MCF 10A (cell line): ENCODE measurements at regions not wholly inside any gene's neighbourhood (a gene's known extent, or its start where the extent isn't known, plus 50 kb on each side); places are given as distances from the start of the nearest gene placed in this dataset.
A peak's percentile ranks its signal among the peaks of the same experiment; 100 is the strongest.

ENCODE experiments used
- BruUV-seq: library from RNA; stranded (reverse); fragments of 400-500 nt; replicated peaks from 2 replicates; lab custom pipeline; 2021; lab: Mats Ljungman, UMichigan
- CTCF ChIA-PET: fragments of 300-600 bp; sonication (Branson Sonifier 250); formaldehyde crosslinking; extraction: SDS; loops from one replicate; lab custom pipeline; 2021; ENCODE audit warnings: antibody characterized with exemption, inconsistent platforms; lab: Yijun Ruan, JAX
- POLR2A ChIA-PET: fragments of 300-600, 350-650 bp; sonication (Branson Sonifier 250); formaldehyde crosslinking; extraction: SDS; loops from one replicate; lab custom pipeline; 2020; ENCODE audit warnings: antibody characterized with exemption, inconsistent platforms; lab: Yijun Ruan, JAX
- DNase-seq: peaks from one replicate; pipeline ENCODE4 v3.0.0-alpha.2; 2018; ENCODE audit not compliant: unreplicated experiment
- H3K27ac Mint-ChIP-seq: one replicate; pipeline ENCODE4 v1.8.0; 2022; ENCODE audit warnings: mild to moderate bottlenecking, low read depth, mixed read lengths; ENCODE audit not compliant: unreplicated experiment
- H3K27me3 Mint-ChIP-seq: one replicate; pipeline ENCODE4 v1.8.0; 2022; ENCODE audit warnings: mixed read lengths; ENCODE audit not compliant: insufficient read depth, unreplicated experiment
- H3K36me3 Mint-ChIP-seq: one replicate; pipeline ENCODE4 v1.8.0; 2022; ENCODE audit warnings: mild to moderate bottlenecking, moderate library complexity, mixed read lengths; ENCODE audit not compliant: insufficient read depth, unreplicated experiment
- H3K4me1 Mint-ChIP-seq: one replicate; pipeline ENCODE4 v1.8.0; 2022; ENCODE audit warnings: mixed read lengths; ENCODE audit not compliant: insufficient read depth, unreplicated experiment
- H3K4me3 Mint-ChIP-seq: one replicate; pipeline ENCODE4 v1.8.0; 2022; ENCODE audit warnings: mild to moderate bottlenecking, moderate library complexity, mixed read lengths; ENCODE audit not compliant: unreplicated experiment
- H3K9me3 Mint-ChIP-seq: one replicate; pipeline ENCODE4 v1.8.0; 2022; ENCODE audit warnings: mixed read lengths; ENCODE audit not compliant: unreplicated experiment
- CTCF ChIP-seq: fragments of 200-600 bp; IDR thresholded peaks from one replicate; pipeline ENCODE4 v1.8.0; 2022; ENCODE audit warnings: antibody characterized with exemption, mild to moderate bottlenecking; ENCODE audit not compliant: unreplicated experiment
- intact Hi-C: fragments of 100-400 bp; cut with micrococcal nuclease; formaldehyde crosslinking; loops from 2 replicates; pipeline ENCODE4 v1.14.1; 2022

- Mint-ChIP-seq H3K27ac (no peak overlapping the region), H3K4me1 (peaks cover 29% of the 10 kb centered on the region), H3K9me3 (no peaks in the 10 kb centered on the region), H3K27me3 (no peaks in the 10 kb centered on the region), H3K36me3 (no peaks in the 10 kb centered on the region), H3K4me3 (no peak overlapping the region)
- DNase-seq: no peak
- ChIA-PET POLR2A (interaction anchor here (1.0 kb wide), 1 partner anchor 9 kb away, joined by 3 read pairs; no protein-coding TSS in a partner anchor), CTCF (interaction anchor here (0.9 to 1.2 kb wide), 3 partner anchors 14 to 25 kb away, joined by 3 to 5 read pairs (median 4); no protein-coding TSS in a partner anchor)
- no peak for TF ChIP-seq CTCF
- intact Hi-C loops: no loop called here
- BruUV-seq: no TSS peak
These were observed 100.2 kb downstream of the TNFSF18 start for GRCh38 chr1:172950528-172950927.

- H3K27me3 Mint-ChIP-seq: no peaks in the 10 kb centered on the region
- peaks cover 28% of the 10 kb centered on the region for H3K4me1 Mint-ChIP-seq
- no peak overlapping the region for H3K4me3 Mint-ChIP-seq
- H3K36me3 Mint-ChIP-seq: no peaks in the 10 kb centered on the region
- CTCF ChIA-PET: interaction anchor here (0.7 to 1.1 kb wide), 2 partner anchors 8 to 21 kb away, joined by 3 to 5 read pairs; no protein-coding TSS in a partner anchor
- POLR2A ChIA-PET: interaction anchor here (0.5 to 0.7 kb wide), 4 partner anchors 11 to 644 kb away, joined by 3 read pairs; no protein-coding TSS in a partner anchor
- H3K9me3 Mint-ChIP-seq: no peaks in the 10 kb centered on the region
- no peak for TF ChIP-seq CTCF
- peak; percentile 65 for DNase-seq
- no TSS peak for BruUV-seq
- intact Hi-C loops: no loop called here
- H3K27ac Mint-ChIP-seq: peak overlapping the region; percentile 13
These were observed 98.9 kb downstream of the TNFSF18 start for GRCh38 chr1:172951730-172952365.

GRCh38 chr1:172952516-172952915, 98.2 kb downstream of the TNFSF18 start:
- Mint-ChIP-seq H3K4me3 (no peak overlapping the region), H3K27ac (no peak overlapping the region), H3K4me1 (peaks cover 23% of the 10 kb centered on the region), H3K9me3 (no peaks in the 10 kb centered on the region), H3K27me3 (no peaks in the 10 kb centered on the region), H3K36me3 (no peaks in the 10 kb centered on the region)
- no peak for DNase-seq
- TF ChIP-seq CTCF: no peak
- ChIA-PET CTCF (no interaction called here), POLR2A (no interaction called here)
- BruUV-seq: no TSS peak
- intact Hi-C loops: no loop called here

GRCh38 chr1:172954476-172955150, 96.1 kb downstream of the TNFSF18 start:
- H3K4me1 Mint-ChIP-seq: peaks cover 13% of the 10 kb centered on the region
- H3K9me3 Mint-ChIP-seq: no peaks in the 10 kb centered on the region
- no peak overlapping the region for H3K27ac Mint-ChIP-seq
- no peaks in the 10 kb centered on the region for H3K36me3 Mint-ChIP-seq
- CTCF ChIA-PET: interaction anchor here (1.1 to 2.3 kb wide), 2 partner anchors 10 to 212 kb away, joined by 3 to 6 read pairs; no protein-coding TSS in a partner anchor
- no peaks in the 10 kb centered on the region for H3K27me3 Mint-ChIP-seq
- no peak for TF ChIP-seq CTCF
- no TSS peak for BruUV-seq
- DNase-seq: no peak
- no peak overlapping the region for H3K4me3 Mint-ChIP-seq
- intact Hi-C loops: no loop called here
- POLR2A ChIA-PET: interaction anchor here (0.8 to 1.8 kb wide), 3 partner anchors 9 to 20 kb away, joined by 3 to 4 read pairs (median 3); no protein-coding TSS in a partner anchor
